ENCODE measurements at regions not wholly inside any gene's neighbourhood (a gene's known extent, or its start where the extent isn't known, plus 50 kb on each side); places are given as distances from the start of the nearest gene placed in this dataset.

- no peak for TF ChIP-seq POLR2AphosphoS5 (IDR thresholded peaks at IDR 0.05; ENCODE audit: borderline replicate concordance, low read depth, low read length)
- no peak for TF ChIP-seq EZH2 (IDR thresholded peaks at IDR 0.05)
Observed at GRCh38 chr22:44620841-44621257, 81.2 kb upstream of the PRR5 start.
